CD14-positive monocyte (primary cell): ENCODE measurements at regions not wholly inside any gene's neighbourhood (a gene's known extent, or its start where the extent isn't known, plus 50 kb on each side); places are given as distances from the start of the nearest gene placed in this dataset.
"Not testable (repeated sequence)": the region's sequence is repeated elsewhere in the genome, so short reads cannot be mapped to it uniquely, and the experiment has no call there.

Experiments used
- DNase-seq, 3 donors: peaks; one replicate each; pipeline ENCODE4 v3.0.0-alpha.2; 2011 to 2022
- H2AFZ ChIP-seq: 2 replicates; pipeline ENCODE4 v1.6.0; 2012; ENCODE audit warnings: mild to moderate bottlenecking, low read depth, low read length, inconsistent platforms; ENCODE audit not compliant: insufficient read depth, poor library complexity, severe bottlenecking
- H3K27ac ChIP-seq, 2 donors: 1 replicate in 1 of 2; 2 replicates in 1 of 2; pipeline ENCODE4 v1.5.1; 2012 to 2013; ENCODE audit warnings: low read length in 2 of 2, control low read depth in 1 of 2, inconsistent platforms in 1 of 2, low read depth in 1 of 2, mild to moderate bottlenecking in 1 of 2
- H3K27me3 ChIP-seq, 2 donors: one replicate each; pipeline versions ENCODE4 v1.6.0 to v1.6.1; 2011 to 2013; ENCODE audit warnings: low read length in 2 of 2; ENCODE audit not compliant: control insufficient read depth in 2 of 2, insufficient read depth in 2 of 2
- H3K36me3 ChIP-seq, 2 donors: replicated peaks in 1 of 2; 1 replicate in 1 of 2; 2 replicates in 1 of 2; pipeline versions ENCODE4 v1.5.1 to v1.6.1; 2012 to 2013; ENCODE audit warnings: low read length in 2 of 2, control low read depth in 1 of 2, inconsistent platforms in 1 of 2, mild to moderate bottlenecking in 1 of 2; ENCODE audit not compliant: insufficient read depth in 2 of 2, control insufficient read depth in 1 of 2
- H3K4me1 ChIP-seq, 2 donors: 1 replicate in 1 of 2; 2 replicates in 1 of 2; pipeline versions ENCODE4 v1.5.1 to v1.6.1; 2012 to 2013; ENCODE audit warnings: low read length in 2 of 2, control low read depth in 1 of 2, inconsistent platforms in 1 of 2, mild to moderate bottlenecking in 1 of 2, moderate library complexity in 1 of 2; ENCODE audit not compliant: insufficient read depth in 2 of 2, control insufficient read depth in 1 of 2
- H3K4me2 ChIP-seq: replicated peaks from 2 replicates; pipeline ENCODE3; 2012; ENCODE audit warnings: low read length, moderate library complexity, mild to moderate bottlenecking; ENCODE audit not compliant: poor library complexity, severe bottlenecking; ENCODE audit errors: extremely low read depth
- H3K4me3 ChIP-seq, 3 experiments: fragments of 200-600 bp in 1 of 3; sonication (generic) in 1 of 3; replicated peaks in 1 of 3; 1 replicate in 2 of 3; 2 replicates in 1 of 3; pipeline ENCODE4 v1.5.1; 2011 to 2013; ENCODE audit warnings: low read length in 3 of 3, mild to moderate bottlenecking in 3 of 3, control low read depth in 2 of 3, low read depth in 2 of 3, inconsistent platforms in 1 of 3, moderate library complexity in 1 of 3
- H3K79me2 ChIP-seq: 2 replicates; pipeline ENCODE4 v1.6.0; 2012; ENCODE audit warnings: mild to moderate bottlenecking, control low read depth, inconsistent platforms, low read length, moderate library complexity; ENCODE audit not compliant: insufficient read depth
- H3K9ac ChIP-seq: 2 replicates; pipeline ENCODE4 v1.6.0; 2017; ENCODE audit warnings: low read length, mild to moderate bottlenecking; ENCODE audit not compliant: insufficient read depth, poor library complexity, severe bottlenecking
- H3K9me3 ChIP-seq, 2 donors: replicated peaks in 1 of 2; 1 replicate in 1 of 2; 2 replicates in 1 of 2; pipeline versions ENCODE4 v1.5.1 to v1.6.1; 2012 to 2013; ENCODE audit warnings: low read length in 2 of 2, control low read depth in 1 of 2; ENCODE audit not compliant: control insufficient read depth in 1 of 2, insufficient read depth in 1 of 2
- H4K20me1 ChIP-seq: 2 replicates; pipeline ENCODE4 v1.6.0; 2012; ENCODE audit warnings: mild to moderate bottlenecking, low read length, control low read depth, moderate library complexity; ENCODE audit not compliant: insufficient read depth
- H3K27ac Mint-ChIP-seq, 7 donors: one replicate each; pipeline ENCODE4 v1.8.0; 2020; ENCODE audit warnings: mild to moderate bottlenecking in 7 of 7, mixed read lengths in 7 of 7, moderate library complexity in 6 of 7, inconsistent platforms in 2 of 7
- H3K27me3 Mint-ChIP-seq, 3 donors: one replicate each; pipeline ENCODE4 v1.8.0; 2021 to 2022; ENCODE audit warnings: low read depth in 3 of 3, mild to moderate bottlenecking in 3 of 3, mixed read lengths in 3 of 3, moderate library complexity in 3 of 3, inconsistent platforms in 1 of 3
- H3K36me3 Mint-ChIP-seq, 2 donors: one replicate each; pipeline ENCODE4 v1.8.0; 2020; ENCODE audit warnings: mixed read lengths in 2 of 2, inconsistent platforms in 1 of 2, mild to moderate bottlenecking in 1 of 2
- H3K4me1 Mint-ChIP-seq: one replicate; pipeline ENCODE4 v1.8.0; 2020; ENCODE audit warnings: mild to moderate bottlenecking, mixed read lengths
- H3K4me3 Mint-ChIP-seq, 2 donors: one replicate each; pipeline ENCODE4 v1.8.0; 2020; ENCODE audit warnings: mild to moderate bottlenecking in 2 of 2, mixed read lengths in 2 of 2, moderate library complexity in 1 of 2
- H3K9me3 Mint-ChIP-seq, 7 donors: one replicate each; pipeline ENCODE4 v1.8.0; 2020 to 2022; ENCODE audit warnings: mixed read lengths in 7 of 7, mild to moderate bottlenecking in 6 of 7, moderate library complexity in 6 of 7, inconsistent platforms in 2 of 7
- CTCF ChIP-seq: fragments of 200-600 bp; IDR thresholded peaks from one replicate; pipeline ENCODE4 v1.8.0; 2022; ENCODE audit warnings: antibody characterized with exemption, mild to moderate bottlenecking
- WGBS: methylation state at CpG from one replicate; pipeline ENCODE4 v1.1.5; 2013; ENCODE audit warnings: missing lambda C conversion rate; ENCODE audit not compliant: insufficient coverage; 5-methylcytosine and 5-hydroxymethylcytosine counted together
- intact Hi-C, 2 donors: fragments of 100-400 bp; cut with micrococcal nuclease; formaldehyde crosslinking; loops; one replicate each; pipeline versions ENCODE4 v1.15.0 to v1.15.1; 2023

- no peak for TF ChIP-seq CTCF
- Histone ChIP-seq H3K27ac (no peak overlapping the region), H4K20me1 (no peaks in the 10 kb centered on the region), H2AFZ (no peak overlapping the region), H3K36me3 (no peaks in the 10 kb centered on the region), H3K9ac (no peak overlapping the region), H3K4me3 (no peak overlapping the region), H3K79me2 (no peaks in the 10 kb centered on the region), H3K27me3 (no peaks in the 10 kb centered on the region), H3K4me2 (no peak overlapping the region), H3K4me1 (no peaks in the 10 kb centered on the region), H3K9me3 (peaks cover 0 to 6% of the 10 kb centered on the region in 2 donors)
- Mint-ChIP-seq H3K27ac (no peak overlapping the region), H3K36me3 (no peaks in the 10 kb centered on the region), H3K4me3 (no peak overlapping the region), H3K4me1 (no peaks in the 10 kb centered on the region), H3K27me3 (no peaks in the 10 kb centered on the region), H3K9me3 (peaks cover 0 to 3% (median 0%) of the 10 kb centered on the region in 7 donors)
- DNase-seq, result no peak
- intact Hi-C loops, result no loop called here
These were observed 867.7 kb upstream of the NRXN1 start for GRCh38 chr2:51899643-51900042.

- H4K20me1 ChIP-seq, H3K36me3 ChIP-seq, H3K36me3 Mint-ChIP-seq, H3K27me3 Mint-ChIP-seq, H3K4me3 ChIP-seq, DNase-seq, H3K4me1 Mint-ChIP-seq, H3K4me3 Mint-ChIP-seq, H3K9ac ChIP-seq, H3K27ac Mint-ChIP-seq, H3K79me2 ChIP-seq, H3K4me1 ChIP-seq, intact Hi-C loops, H2AFZ ChIP-seq, H3K27me3 ChIP-seq, H3K27ac ChIP-seq, H3K4me2 ChIP-seq: not testable (repeated sequence)
- peaks cover 11 to 13% of the 10 kb centered on the region in 2 donors for H3K9me3 ChIP-seq
- 67% methylated on average over 2 of the region's 3 CpGs for WGBS
- H3K9me3 Mint-ChIP-seq, result peaks cover 4 to 16% (median 13%) of the 10 kb centered on the region in 7 donors
These were observed 862.7 kb upstream of the NRXN1 start for GRCh38 chr2:51894584-51894983.
